PC-3 (cell line): ENCODE measurements at regions not wholly inside any gene's neighbourhood (a gene's known extent, or its start where the extent isn't known, plus 50 kb on each side); places are given as distances from the start of the nearest gene placed in this dataset.

Experiments used
- ATAC-seq: fragments of 200-7000 bp; cut with Tn5 transposase; 2 replicates; pipeline ENCODE4 v1.9.1; 2020; ENCODE audit warnings: mild to moderate bottlenecking, moderate library complexity
- BruUV-seq: library from RNA; stranded (reverse); fragments of 400-500 nt; replicated peaks from 2 replicates; lab custom pipeline; 2021; lab: Mats Ljungman, UMichigan
- CTCF ChIA-PET: fragments of 300-600 bp; sonication (Branson Sonifier 250); formaldehyde crosslinking; loops from one replicate; lab custom pipeline; 2022; ENCODE audit warnings: antibody characterized with exemption; lab: Charles Lee
- POLR2A ChIA-PET: fragments of 300-600 bp; sonication (Branson Sonifier 250); formaldehyde crosslinking; loops from one replicate; lab custom pipeline; 2022; ENCODE audit warnings: antibody characterized with exemption; ENCODE audit not compliant: unreplicated experiment; lab: Charles Lee
- DNase-seq: peaks from one replicate; pipeline ENCODE4 v3.0.0-alpha.2; 2015
- H2AFZ ChIP-seq: fragments of 300-600 bp; sonication (generic); 2 replicates; pipeline ENCODE4 v1.6.0; 2016; ENCODE audit warnings: antibody characterized with exemption, low read length
- H3F3A ChIP-seq: fragments of 300-600 bp; sonication (generic); one replicate; pipeline ENCODE4 v1.6.0; 2017; ENCODE audit warnings: antibody characterized with exemption, low read length, control low read depth, mild to moderate bottlenecking; ENCODE audit not compliant: unreplicated experiment
- H3K27ac ChIP-seq: fragments of 300-600 bp; sonication (generic); 2 replicates; pipeline ENCODE4 v1.5.1; 2016; ENCODE audit warnings: mild to moderate bottlenecking, low read length
- H3K27me3 ChIP-seq: fragments of 300-600 bp; sonication (generic); 2 replicates; pipeline ENCODE4 v1.6.1; 2016; ENCODE audit warnings: low read length, mixed read lengths
- H3K36me3 ChIP-seq: fragments of 300-600 bp; sonication (generic); 2 replicates; pipeline ENCODE4 v1.6.1; 2016; ENCODE audit warnings: low read depth, mixed run types, low read length, mixed read lengths
- H3K4me1 ChIP-seq: fragments of 300-600 bp; sonication (generic); 2 replicates; pipeline ENCODE4 v1.5.1; 2016; ENCODE audit warnings: low read length; ENCODE audit not compliant: insufficient read depth
- H3K4me2 ChIP-seq: fragments of 300-600 bp; sonication (generic); 2 replicates; pipeline ENCODE4 v1.6.0; 2016; ENCODE audit warnings: low read length
- H3K4me3 ChIP-seq: fragments of 300-600 bp; sonication (generic); 2 replicates; pipeline ENCODE4 v1.5.1; 2016; ENCODE audit warnings: mild to moderate bottlenecking, low read length, mixed read lengths
- H3K79me2 ChIP-seq: fragments of 300-600 bp; sonication (generic); 2 replicates; pipeline ENCODE4 v1.6.1; 2017; ENCODE audit warnings: low read length, mixed read lengths
- H3K9ac ChIP-seq: fragments of 300-600 bp; sonication (generic); 2 replicates; pipeline ENCODE4 v1.6.0; 2016; ENCODE audit warnings: mild to moderate bottlenecking, low read length
- H3K9me2 ChIP-seq: fragments of 300-600 bp; sonication (generic); replicated peaks from 2 replicates; pipeline ENCODE4 v1.6.1; 2016; ENCODE audit warnings: mixed run types, low read length, mixed read lengths
- H3K9me3 ChIP-seq: fragments of 300-600 bp; sonication (generic); 2 replicates; pipeline ENCODE4 v1.6.1; 2016; ENCODE audit warnings: low read length, mixed read lengths
- H4K20me1 ChIP-seq: fragments of 300-600 bp; sonication (generic); 2 replicates; pipeline ENCODE4 v1.6.1; 2016; ENCODE audit warnings: low read length, mixed read lengths
- EZH2 ChIP-seq: fragments of 300-600 bp; sonication (generic); IDR thresholded peaks from one replicate; pipeline ENCODE4 v1.6.1; 2017; ENCODE audit warnings: antibody characterized with exemption, mild to moderate bottlenecking, low read length; ENCODE audit not compliant: unreplicated experiment
- EZH2phosphoT487 ChIP-seq: fragments of 300-600 bp; sonication (generic); IDR thresholded peaks from 2 replicates; pipeline ENCODE4 v1.6.1; 2018; ENCODE audit warnings: mild to moderate bottlenecking, antibody characterized with exemption, low read length, borderline replicate concordance
- intact Hi-C: fragments of 100-400 bp; cut with micrococcal nuclease; formaldehyde crosslinking; loops from 2 replicates; pipeline ENCODE4 v1.9.0; 2023
- TF ChIP-seq, protein P1 (sequence below): fragments of 300-600 bp; sonication (generic); conservative IDR thresholded peaks from 2 replicates; pipeline ENCODE4 v1.5.1; 2017; ENCODE audit warnings: antibody characterized with exemption, low read depth, mild to moderate bottlenecking, low read length

GRCh38 chr16:85205747-85206471, 93.6 kb upstream of the CIBAR2 start:
- Histone ChIP-seq H3F3A (no peaks in the 10 kb centered on the region), H3K9me2 (no peaks in the 10 kb centered on the region), H3K79me2 (0 out of 2 replicates have a peak, but pooled peaks cover 3% of the 10 kb centered on the region), H3K36me3 (no peaks in the 10 kb centered on the region), H3K4me3 (no peak overlapping the region), H3K9ac (no peak overlapping the region), H3K27me3 (no peaks in the 10 kb centered on the region), H4K20me1 (no peaks in the 10 kb centered on the region), H3K4me1 (peaks cover 8% of the 10 kb centered on the region), H3K9me3 (no peaks in the 10 kb centered on the region), H3K27ac (no peak overlapping the region), H2AFZ (no peak overlapping the region), H3K4me2 (no peak overlapping the region)
- ATAC-seq (no peak), DNase-seq (no peak)
- CTCF ChIA-PET: no interaction called here
- TF ChIP-seq EZH2 (no peak), EZH2phosphoT487 (no peak)
- TF ChIP-seq, protein P1, sequence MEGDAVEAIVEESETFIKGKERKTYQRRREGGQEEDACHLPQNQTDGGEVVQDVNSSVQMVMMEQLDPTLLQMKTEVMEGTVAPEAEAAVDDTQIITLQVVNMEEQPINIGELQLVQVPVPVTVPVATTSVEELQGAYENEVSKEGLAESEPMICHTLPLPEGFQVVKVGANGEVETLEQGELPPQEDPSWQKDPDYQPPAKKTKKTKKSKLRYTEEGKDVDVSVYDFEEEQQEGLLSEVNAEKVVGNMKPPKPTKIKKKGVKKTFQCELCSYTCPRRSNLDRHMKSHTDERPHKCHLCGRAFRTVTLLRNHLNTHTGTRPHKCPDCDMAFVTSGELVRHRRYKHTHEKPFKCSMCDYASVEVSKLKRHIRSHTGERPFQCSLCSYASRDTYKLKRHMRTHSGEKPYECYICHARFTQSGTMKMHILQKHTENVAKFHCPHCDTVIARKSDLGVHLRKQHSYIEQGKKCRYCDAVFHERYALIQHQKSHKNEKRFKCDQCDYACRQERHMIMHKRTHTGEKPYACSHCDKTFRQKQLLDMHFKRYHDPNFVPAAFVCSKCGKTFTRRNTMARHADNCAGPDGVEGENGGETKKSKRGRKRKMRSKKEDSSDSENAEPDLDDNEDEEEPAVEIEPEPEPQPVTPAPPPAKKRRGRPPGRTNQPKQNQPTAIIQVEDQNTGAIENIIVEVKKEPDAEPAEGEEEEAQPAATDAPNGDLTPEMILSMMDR: no peak
- no TSS peak for BruUV-seq
- intact Hi-C loops: no loop called here
- POLR2A ChIA-PET: no interaction called here

GRCh38 chr16:85206472-85207356, 94.4 kb upstream of the CIBAR2 start:
- H3K4me2 ChIP-seq: no peak overlapping the region
- H3K36me3 ChIP-seq: no peaks in the 10 kb centered on the region
- intact Hi-C loops: no loop called here
- no peaks in the 10 kb centered on the region for H4K20me1 ChIP-seq
- H3K9me2 ChIP-seq: no peaks in the 10 kb centered on the region
- H3K27me3 ChIP-seq: no peaks in the 10 kb centered on the region
- 0 out of 2 replicates have a peak, but pooled peaks cover 3% of the 10 kb centered on the region for H3K79me2 ChIP-seq
- H2AFZ ChIP-seq: no peak overlapping the region
- no peak for ATAC-seq
- H3K27ac ChIP-seq: no peak overlapping the region
- H3K9me3 ChIP-seq: no peaks in the 10 kb centered on the region
- BruUV-seq: no TSS peak
- TF ChIP-seq, protein P1: no peak
- TF ChIP-seq EZH2 (no peak), EZH2phosphoT487 (no peak)
- POLR2A ChIA-PET: no interaction called here
- no peak for DNase-seq
- H3K9ac ChIP-seq: no peak overlapping the region
- CTCF ChIA-PET: no interaction called here
- H3K4me3 ChIP-seq: no peak overlapping the region
- H3F3A ChIP-seq: no peaks in the 10 kb centered on the region
- H3K4me1 ChIP-seq: peaks cover 8% of the 10 kb centered on the region
